ENCODE measurements at regions not wholly inside any gene's neighbourhood (a gene's known extent, or its start where the extent isn't known, plus 50 kb on each side); places are given as distances from the start of the nearest gene placed in this dataset.

GRCh38 chr20:50317116-50317515, 126.5 kb downstream of the CEBPB start:
- no peak for TF ChIP-seq CTCF (conservative IDR thresholded peaks at IDR 0.05)
- TF ChIP-seq ZFX (IDR thresholded peaks at IDR 0.05), result no peak
